SKM-1 treated with dmso at 0.1 percent for 144 hours (cell line): ENCODE measurements at regions not wholly inside any gene's neighbourhood (a gene's known extent, or its start where the extent isn't known, plus 50 kb on each side); places are given as distances from the start of the nearest gene placed in this dataset.

ENCODE experiments used
- DNase-seq: peaks from one replicate; lab custom pipeline; 2025; ENCODE audit not compliant: unreplicated experiment; lab: John Stamatoyannopoulos, UW

DNA sequence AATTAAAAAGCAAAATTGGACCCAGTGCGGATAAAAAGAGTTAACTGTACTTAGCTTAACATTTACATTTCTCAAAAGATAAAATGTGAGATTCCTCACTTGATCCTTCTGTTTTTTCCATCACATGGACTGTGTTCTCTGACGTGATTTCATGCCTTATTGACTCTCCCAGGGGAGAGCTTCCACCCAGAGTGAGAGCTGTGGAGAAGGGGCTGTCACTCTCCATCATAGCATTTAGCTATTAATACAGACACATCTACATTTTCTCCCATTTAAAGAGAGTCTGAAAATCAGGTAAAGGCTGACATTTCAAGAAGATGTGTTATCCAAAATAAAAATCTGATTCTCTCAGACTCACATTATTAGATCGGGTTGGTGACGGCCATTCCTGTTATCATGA, 493.8 kb downstream of the FBXO15 start:
- DNase-seq = no peak

DNA sequence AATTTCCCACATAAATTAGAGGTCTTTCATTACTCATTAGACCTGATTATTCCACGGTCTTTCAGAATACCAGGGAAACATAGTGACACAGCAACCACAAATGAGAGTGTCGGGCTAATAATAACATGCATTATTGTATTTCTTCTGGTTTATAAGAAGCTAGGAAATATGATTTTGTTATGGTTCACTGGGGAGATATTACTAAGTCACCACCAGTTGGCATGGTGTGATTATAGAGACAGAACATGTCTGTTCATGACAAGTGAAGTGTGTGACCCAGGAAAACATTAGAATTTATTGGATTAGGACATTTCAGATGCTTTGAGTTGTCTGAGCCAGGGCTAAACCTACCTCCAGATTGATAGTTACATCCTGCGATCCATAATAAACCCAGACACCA, 494.4 kb downstream of the FBXO15 start:
- DNase-seq = no peak

DNA sequence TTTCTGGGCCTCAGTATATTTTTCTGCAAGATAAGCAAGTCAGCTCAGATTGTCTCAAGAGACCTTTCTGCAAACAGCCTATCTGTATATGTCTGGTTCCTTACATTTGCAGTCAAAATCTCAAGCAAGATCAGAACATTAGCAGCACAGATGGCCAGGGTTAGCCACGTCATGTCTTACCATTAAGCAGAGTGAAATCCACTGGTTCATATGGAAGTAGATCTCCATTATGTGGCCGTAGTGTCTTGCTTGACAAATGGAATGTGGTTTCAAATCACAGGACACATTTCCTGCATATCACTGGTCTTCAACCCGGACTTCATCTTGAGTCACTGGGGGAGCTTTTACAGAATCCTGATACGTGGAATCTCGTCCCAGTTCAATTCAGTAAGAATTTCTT, 500.2 kb downstream of the FBXO15 start:
- no peak for DNase-seq

DNA sequence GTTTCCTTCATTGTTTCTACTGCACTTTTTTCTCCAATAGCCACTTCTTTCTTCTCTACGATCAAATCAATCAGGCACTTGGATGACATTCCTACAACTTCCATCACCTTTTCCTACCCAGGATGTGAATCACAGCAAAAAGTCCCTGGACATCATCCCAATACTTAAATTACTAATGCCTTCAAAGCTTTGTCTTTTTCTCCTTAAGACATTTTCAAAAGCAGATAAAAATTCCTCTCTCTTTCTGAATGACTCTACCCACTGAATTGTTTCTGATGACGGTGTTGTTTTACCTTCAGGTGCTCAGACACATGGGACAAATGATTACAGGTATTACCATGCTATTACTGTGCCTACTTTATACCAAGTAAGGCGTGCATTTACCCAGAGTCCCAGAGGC, 500.9 kb downstream of the FBXO15 start:
- no peak for DNase-seq

DNA sequence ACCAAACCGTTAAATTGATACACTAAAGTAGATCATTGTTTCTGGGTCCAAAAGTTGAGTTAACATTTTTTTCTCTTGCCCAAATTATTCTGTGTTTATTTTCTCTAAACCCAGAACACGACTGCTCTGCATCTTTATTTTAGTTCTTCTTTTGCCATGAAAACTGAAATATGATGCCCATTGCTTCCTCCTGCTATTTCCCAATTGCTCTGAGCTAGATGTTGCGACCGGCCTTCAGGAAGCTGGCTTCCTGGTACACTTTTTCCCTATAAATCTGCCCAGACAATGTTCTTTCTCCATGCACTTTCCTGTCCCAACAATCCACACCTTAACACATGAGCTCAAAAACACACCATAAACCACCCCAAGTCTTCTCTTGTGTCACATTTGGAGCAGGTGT, 501.4 kb downstream of the FBXO15 start:
- DNase-seq = no peak

DNA sequence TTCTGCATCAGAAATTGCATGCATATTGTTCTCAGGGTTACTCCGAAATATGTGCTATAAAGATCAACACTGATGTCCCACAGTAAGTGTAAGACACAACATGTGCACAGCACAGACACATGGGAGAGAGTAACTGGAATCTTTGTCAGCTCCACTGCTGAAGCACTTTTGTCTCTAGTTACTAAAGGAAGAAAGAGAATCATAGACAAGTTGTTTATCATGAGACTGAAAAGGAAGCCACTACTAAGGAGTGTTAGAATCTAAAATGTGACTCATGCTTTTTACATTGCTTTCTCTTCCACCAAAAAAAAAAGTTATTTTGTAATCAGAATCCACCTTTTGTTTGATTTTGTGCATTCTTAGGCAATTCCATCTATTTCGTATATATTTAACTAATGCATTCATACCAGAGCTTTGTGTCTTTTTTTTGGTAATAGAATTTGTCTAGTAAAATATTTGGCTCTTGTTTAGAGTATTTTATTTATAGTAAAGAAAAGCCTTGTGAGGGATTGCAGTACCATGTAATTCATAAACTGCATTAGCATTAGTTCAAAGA, 502.4 kb downstream of the FBXO15 start:
- DNase-seq = no peak

DNA sequence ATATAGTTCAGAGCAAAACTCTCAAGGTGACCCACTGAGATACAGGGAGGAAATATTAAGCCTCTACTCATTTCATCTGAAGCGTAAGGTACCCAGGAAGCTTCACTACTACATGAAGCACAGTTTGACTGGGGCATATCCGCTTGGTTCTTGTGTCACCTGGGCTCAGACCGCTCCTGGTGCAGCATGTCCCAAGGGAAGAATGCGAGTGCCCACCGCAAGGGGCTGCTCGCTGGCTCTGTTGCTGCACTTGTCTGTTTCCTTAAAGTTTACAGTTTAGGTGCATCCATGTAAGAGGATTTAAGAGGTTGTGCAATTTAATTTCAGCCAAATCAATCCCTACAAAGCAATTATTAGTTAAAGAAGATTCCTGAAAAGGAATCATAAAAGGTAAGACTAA, 507.8 kb downstream of the FBXO15 start:
- no peak for DNase-seq

DNA sequence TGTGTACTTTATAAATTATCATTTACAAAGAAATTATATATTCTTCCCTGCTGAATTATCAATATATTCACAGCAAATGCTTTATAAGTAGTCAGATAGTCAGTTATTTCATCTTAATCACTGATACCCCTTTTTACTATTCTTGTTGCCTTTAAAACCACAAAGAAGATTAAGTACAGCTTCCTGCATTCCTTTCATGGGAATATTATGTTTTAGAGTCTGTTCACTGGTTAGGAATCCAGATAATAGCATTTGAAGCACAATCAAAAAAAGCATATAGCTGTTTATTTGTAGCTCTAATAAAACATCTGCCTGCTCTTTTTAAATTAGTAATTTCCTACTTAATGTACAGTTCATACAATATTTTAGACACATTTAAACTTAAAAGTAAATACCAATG, 508.9 kb downstream of the FBXO15 start:
- no peak for DNase-seq

DNA sequence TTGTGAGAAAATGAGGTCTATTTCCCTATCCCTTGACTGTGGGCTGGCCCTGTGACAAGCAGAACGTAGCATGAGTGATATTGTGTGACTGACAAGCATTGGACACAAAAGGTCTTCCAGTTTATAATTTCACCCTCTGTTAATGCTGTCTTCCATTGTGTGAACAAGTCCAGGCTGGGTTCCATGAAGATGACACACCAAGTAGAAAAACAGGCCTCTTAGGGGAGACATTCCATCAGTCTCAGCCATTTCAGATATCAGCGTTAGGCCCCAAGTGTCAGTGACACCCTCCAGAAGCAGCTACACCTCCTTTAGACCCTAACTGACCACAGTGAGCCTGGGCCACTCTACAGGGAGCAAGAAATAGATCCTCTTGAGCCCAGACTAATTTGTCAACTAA, 511.3 kb downstream of the FBXO15 start:
- no peak for DNase-seq

DNA sequence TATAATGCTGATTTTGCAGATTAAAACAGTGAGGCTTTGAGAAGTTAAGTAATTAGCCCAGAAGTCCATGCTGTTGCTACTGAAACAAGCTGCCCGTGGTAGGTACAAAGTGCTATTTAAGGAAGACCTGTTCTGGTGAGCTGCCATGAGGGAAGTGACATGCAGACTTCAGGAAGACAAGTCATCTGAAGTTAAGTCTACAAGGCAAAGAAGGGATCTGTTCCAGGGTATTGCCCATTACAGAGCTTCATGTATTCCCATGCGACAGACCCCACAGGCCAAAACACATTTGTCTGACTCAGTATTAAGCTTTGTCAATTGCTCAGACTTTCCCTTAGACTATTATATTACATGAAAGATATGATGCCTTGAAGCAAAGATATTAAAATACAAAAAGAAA, 520.8 kb downstream of the FBXO15 start:
- no peak for DNase-seq

DNA sequence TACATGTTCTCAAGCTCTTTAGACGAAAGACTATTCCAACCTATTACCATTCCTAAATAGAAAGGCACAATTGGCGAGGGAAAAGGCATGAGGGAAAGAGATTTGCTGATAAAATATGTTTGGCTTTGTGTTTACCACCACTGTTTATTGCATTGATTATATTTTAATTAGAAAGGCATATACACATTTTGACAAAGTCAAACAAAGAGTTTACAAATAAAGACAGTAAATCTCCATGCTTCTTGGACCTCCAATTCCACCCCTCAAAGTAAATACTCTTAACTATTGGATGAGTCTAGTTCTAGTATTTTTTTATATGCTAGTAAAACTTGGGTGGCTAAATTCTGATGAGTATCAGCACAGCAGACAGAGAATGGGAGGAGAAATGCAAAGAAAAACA, 521.4 kb downstream of the FBXO15 start:
- no peak for DNase-seq

DNA sequence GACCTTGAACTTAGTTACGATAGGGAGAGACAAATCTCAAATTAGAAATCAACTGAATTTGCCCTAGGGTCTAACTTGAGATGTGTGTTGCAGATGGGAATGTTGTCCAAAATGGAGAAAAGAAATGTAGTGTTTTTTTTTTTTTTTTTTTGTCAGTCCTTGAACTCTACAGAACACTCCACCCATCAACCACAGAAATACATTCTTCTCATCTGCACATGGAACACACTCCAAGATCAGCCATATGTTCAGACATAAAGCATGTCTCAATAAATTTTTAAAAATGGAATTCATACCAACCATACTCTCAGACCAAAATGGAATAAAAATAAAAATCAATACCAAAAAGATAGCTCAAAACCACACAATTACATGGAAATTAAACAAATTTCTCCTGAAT, 526.5 kb downstream of the FBXO15 start:
- DNase-seq = no peak

DNA sequence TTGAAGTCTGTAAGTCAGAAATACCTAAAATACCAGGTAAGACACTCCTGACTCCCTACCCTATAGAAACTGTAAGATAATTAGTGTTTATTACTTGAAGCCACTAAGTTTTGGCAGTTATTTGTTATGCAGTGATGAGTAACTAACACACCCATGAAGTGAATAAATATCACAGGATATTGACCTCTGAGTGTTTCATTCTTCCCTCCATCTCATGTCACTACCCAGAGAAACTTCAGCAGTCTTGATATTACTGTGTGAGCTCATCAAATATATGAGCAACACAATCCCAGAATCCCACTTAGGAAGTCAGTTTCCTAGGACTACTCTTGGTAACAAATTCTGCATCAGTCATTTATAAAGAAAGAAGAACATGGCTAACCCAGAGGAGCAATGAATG, 529.7 kb downstream of the FBXO15 start:
- no peak for DNase-seq

DNA sequence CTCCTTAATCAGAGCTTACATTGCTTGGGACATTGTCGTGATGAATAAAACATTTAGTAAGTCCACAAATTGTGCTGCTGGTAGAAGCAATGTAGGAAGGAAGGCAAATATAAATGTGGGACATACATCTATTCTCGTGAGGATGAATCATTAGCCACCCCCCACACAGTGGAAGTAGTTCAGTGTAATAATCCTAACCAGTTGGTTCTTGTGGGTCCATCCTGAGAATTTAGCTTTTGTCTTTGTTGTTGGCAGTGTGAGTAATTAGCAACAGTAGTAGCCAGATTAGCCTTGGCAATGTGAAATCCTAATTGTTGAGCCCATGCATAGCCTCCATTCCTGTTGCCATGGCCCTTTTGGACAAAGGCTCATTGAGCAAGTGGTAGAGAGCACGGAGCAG, 532.1 kb downstream of the FBXO15 start:
- no peak for DNase-seq

DNA sequence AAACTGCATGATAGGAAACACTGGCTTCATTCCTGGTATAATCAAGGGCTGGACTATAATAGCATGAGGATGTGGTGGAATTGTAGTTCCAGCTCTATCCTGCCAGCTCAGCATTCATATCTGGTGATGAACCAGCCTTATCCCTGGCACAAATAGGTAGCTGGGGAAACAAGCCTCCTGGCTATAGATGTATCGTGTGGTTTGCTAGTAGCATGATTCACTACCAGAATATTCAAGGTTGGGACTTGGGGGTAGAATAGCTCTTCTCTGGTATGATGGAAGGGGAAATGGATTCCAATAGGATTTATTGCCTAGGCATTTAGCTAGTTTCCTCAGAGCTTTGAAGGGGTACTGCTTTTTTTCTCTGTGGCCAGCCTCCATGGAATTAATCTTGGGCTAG, 532.8 kb downstream of the FBXO15 start:
- no peak for DNase-seq

DNA sequence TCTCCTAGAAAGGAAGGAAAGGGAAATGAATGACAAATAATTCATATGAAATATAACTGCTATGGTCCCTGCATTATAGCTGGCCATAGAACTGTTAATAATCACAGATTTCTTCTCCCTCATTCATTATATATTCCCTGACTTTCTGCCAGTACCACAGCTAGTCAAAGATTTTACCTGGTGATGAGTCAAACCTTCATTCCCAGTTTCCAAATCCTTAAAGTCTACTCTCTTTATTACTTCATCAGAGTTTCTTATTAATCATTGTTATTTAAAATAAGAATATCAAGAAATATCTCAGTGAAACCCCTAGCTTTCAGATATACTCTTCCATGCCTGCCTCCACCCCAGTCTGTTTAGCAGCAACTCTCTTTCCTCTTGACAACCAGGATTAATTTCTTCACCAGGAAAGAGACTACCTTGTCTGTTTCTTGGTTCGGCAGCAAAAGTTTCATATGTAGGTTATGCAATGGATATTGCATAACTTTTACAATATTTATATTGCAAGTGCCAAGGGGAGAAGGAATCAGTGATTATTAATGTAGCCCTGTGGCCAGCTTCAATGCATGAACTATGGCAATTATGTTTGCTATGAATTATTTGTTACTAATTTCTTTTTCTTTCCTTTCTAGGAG, 533.8 kb downstream of the FBXO15 start:
- DNase-seq = no peak

DNA sequence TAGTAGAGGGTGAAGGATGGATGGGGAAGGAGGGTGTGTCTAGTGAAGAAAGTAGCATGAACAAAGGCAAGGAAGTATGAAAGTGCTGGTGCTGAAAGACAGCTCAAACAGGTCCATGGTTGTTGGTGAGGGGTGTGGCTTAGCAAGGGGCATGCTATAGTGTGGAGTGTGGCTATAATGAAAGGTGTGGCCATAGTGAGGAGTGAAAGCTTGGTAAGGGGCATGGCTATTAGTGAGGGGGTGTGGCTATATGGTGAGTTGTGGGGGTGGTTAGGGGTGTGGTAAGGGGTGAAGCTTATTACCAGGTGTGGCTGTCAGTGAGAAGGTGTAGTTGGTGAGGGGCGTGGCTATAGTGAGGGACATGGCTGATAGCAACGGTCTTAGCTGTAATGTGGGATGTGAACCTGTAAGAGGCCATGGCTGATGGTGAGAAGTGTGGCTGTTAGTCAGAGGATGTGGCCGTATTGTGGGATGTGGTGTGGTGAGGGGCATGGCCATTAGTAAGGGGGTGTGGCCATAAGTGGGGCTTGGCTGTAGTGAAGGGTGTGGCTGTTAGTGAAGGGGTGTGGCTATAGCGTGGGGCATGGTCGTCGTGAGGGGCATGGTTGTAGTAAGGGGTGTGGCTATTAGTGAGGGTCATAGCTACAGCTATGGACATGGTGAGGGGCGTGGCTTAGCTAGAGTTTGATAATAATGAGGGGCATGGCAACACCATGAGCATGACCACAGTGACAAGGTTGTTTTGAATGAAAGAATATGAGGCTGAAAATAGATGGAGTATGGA, 549.6 kb downstream of the FBXO15 start:
- DNase-seq = no peak

DNA sequence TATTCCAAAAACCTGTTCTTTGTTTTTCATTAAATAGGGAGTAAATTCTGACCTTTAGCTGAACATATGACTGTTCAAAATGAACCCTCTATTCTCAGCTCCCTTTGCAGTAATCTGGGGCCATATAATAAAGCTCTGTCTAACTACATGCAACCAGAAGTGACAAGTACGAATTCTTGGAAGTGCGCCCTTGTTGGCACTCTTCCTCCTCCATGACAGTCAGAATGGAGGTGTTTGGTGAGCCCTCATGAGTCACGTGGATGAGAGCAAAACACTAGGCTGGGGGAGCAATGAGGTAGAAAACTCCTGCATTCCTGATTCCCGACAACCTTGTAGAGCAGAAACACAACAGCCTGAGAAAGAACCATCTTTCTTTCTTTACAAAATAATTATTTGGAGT, 552.9 kb downstream of the FBXO15 start:
- DNase-seq = no peak

DNA sequence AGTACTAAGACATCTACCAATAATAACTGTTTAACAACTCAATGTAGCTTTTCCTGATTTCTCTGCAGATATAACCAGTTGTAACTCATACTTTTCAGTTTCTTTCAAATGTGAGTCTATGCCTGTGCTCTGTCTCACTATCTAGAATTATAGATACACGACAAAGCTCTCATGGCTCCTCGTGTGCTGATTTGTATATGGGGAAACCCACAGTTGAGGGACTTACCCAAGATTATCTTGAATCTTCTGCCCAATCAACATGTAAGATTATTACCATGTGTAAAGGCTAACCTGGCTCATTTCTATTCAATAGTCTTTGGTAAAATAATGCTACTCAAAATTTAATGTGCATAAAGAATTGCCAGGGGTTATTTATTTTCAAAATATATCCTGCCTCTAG, 554.4 kb downstream of the FBXO15 start:
- DNase-seq = no peak

DNA sequence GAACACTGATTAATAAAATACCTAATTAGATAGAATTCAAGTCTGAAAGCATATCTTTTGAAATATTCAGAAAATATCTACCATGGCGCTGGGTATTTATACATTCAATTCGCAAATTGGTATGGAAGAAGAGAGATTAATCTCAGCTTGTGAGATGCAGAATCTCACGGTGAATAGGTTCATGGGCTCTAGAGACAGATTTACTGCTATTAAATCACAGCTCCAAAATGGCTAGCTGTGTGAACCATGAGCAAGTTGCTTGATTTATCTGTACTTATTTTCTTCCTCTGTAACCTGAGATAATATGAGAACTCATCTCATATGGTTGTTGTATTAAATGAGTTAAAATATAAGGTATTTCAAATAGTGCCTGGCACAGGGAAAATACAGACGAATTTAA, 556.7 kb downstream of the FBXO15 start:
- no peak for DNase-seq

DNA sequence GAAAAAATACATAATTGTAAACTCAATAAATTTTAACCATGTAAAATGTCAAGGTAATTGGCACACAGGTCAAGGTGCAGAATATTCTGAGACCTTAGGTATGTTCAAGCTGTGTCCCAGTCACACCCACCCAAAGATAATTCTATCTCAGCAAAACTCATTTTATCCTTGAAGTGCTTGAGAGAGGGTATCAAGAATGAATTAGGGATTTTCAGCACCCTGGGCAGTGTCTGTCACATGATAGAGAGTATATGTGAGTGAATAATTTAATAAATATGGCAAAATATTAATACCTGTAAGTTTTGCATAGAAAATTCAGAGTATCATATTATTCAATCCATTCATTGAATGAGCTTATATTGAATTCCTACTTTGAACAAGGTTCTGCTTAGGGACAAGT, 567.9 kb downstream of the FBXO15 start:
- DNase-seq = no peak

DNA sequence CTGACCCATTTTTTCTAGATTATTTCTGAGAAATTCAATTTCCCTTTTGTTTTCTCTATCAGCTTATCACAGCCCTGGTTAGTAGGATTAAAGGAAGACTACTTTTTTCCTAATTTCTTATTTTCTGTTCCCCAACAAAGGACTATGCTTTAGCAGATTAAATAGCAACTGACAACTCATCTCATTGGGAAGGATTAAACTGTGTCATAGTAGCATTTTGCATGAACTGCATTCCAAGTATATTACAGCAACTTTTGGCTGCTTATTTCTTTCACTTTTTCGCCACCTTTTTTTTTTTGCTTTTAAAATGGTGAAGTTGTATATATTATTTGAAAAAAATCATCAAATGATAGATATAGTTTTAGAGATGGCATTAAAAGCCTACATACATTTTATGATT, 570.3 kb downstream of the FBXO15 start:
- DNase-seq = no peak
